Mucosa of descending colon (tissue), 3 donors: ENCODE measurements at regions not wholly inside any gene's neighbourhood (a gene's known extent, or its start where the extent isn't known, plus 50 kb on each side); places are given as distances from the start of the nearest gene placed in this dataset.

Source experiments
- ATAC-seq: fragments of 200-7000 bp; cut with Tn5 transposase; one replicate; pipeline ENCODE4 v1.9.1; 2020; ENCODE audit warnings: mild to moderate bottlenecking, moderate library complexity
- DNase-seq, 3 donors: peaks; one replicate each; pipeline ENCODE4 v3.0.0-alpha.2; 2020
- H3K36me3 ChIP-seq: fragments of 200-600 bp; one replicate; pipeline ENCODE4 v1.8.0; 2021; ENCODE audit warnings: low read depth, mild to moderate bottlenecking
- H3K4me1 ChIP-seq: fragments of 200-600 bp; one replicate; pipeline ENCODE4 v1.8.0; 2021; ENCODE audit warnings: low read depth, mild to moderate bottlenecking
- H3K4me3 ChIP-seq: fragments of 200-600 bp; one replicate; pipeline ENCODE4 v1.8.0; 2021; ENCODE audit warnings: mild to moderate bottlenecking
- H3K9me3 ChIP-seq: fragments of 200-600 bp; one replicate; pipeline ENCODE4 v1.8.0; 2021; ENCODE audit warnings: mild to moderate bottlenecking
- intact Hi-C, 2 donors: fragments of 100-400 bp; cut with DNase I in 1 of 2; cut with micrococcal nuclease in 1 of 2; formaldehyde crosslinking; loops; one replicate each; pipeline versions ENCODE4 v1.11.0 to v1.11.1; 2022; cut with DNase I, micrococcal nuclease
- TF ChIP-seq, protein P1 (sequence below): fragments of 200-600 bp; IDR thresholded peaks from one replicate; pipeline ENCODE4 v1.8.0; 2022; ENCODE audit warnings: antibody characterized with exemption, mild to moderate bottlenecking
- donor health status: DM: no; HTN: no; CAD: no; lungs with moderate emphysema.
- donor health status: DM: no; HTN: no; CAD: no.
- donor health status: DM: no; HTN: yes; CAD: no.

GRCh38 chr4:138658518-138658917 is 357.1 kb upstream of the NOCT start:
- intact Hi-C loops = no loop called here
- H3K36me3 ChIP-seq = no peaks in the 10 kb centered on the region
- no peaks in the 10 kb centered on the region for H3K4me1 ChIP-seq
- TF ChIP-seq, protein P1, sequence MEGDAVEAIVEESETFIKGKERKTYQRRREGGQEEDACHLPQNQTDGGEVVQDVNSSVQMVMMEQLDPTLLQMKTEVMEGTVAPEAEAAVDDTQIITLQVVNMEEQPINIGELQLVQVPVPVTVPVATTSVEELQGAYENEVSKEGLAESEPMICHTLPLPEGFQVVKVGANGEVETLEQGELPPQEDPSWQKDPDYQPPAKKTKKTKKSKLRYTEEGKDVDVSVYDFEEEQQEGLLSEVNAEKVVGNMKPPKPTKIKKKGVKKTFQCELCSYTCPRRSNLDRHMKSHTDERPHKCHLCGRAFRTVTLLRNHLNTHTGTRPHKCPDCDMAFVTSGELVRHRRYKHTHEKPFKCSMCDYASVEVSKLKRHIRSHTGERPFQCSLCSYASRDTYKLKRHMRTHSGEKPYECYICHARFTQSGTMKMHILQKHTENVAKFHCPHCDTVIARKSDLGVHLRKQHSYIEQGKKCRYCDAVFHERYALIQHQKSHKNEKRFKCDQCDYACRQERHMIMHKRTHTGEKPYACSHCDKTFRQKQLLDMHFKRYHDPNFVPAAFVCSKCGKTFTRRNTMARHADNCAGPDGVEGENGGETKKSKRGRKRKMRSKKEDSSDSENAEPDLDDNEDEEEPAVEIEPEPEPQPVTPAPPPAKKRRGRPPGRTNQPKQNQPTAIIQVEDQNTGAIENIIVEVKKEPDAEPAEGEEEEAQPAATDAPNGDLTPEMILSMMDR = no peak
- ATAC-seq = no peak
- H3K4me3 ChIP-seq = no peak overlapping the region
- no peak for DNase-seq
- H3K9me3 ChIP-seq = no peaks in the 10 kb centered on the region

DNA sequence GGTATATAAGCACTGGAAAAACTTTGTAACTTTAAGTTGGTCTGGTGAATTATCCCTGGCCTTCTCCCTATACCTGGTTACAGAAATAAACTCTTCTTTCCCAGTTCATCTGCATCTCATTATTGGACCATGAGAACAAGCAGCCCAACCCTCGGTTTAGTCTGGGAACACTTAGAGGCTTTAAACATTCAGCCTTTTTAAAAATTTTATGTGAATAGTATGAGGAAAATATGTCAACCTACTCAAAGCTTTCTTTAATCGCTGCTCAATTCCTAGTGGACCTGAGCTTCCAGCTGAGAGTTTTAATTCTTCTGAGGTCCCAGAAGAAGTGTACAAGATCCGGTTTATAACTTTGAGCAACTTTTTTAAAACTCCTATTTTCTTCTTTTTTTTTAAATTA is 358.6 kb upstream of the NOCT start:
- Histone ChIP-seq H3K4me3 (no peak overlapping the region), H3K36me3 (no peaks in the 10 kb centered on the region), H3K4me1 (no peaks in the 10 kb centered on the region), H3K9me3 (no peaks in the 10 kb centered on the region)
- DNase-seq (no peak), ATAC-seq (no peak)
- TF ChIP-seq, protein P1 = no peak
- intact Hi-C loops = no loop called here

DNA sequence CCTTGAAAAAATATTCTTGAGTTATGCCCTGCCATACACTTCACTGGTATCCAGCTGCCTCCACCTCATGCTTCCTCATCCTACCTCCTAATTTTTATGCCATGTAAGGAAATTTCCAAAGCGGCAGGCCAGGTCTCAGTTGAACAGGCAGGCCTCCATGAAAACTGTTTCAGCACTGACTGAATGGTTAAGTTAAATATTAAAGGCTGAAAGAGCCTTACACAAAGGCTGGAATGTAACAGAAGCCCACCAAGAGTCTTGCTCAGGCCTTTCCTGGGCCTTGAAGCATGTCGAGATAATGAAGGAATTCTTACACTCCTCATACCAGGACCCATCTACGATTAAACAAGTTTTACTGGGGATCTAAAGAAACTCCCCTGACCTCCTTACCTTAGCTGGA is 359.6 kb upstream of the NOCT start:
- no peaks in the 10 kb centered on the region for H3K36me3 ChIP-seq
- no peak overlapping the region for H3K4me3 ChIP-seq
- intact Hi-C loops = no loop called here
- TF ChIP-seq, protein P1 = no peak
- DNase-seq (no peak), ATAC-seq (no peak)
- H3K4me1 ChIP-seq = no peaks in the 10 kb centered on the region
- H3K9me3 ChIP-seq = no peaks in the 10 kb centered on the region

DNA sequence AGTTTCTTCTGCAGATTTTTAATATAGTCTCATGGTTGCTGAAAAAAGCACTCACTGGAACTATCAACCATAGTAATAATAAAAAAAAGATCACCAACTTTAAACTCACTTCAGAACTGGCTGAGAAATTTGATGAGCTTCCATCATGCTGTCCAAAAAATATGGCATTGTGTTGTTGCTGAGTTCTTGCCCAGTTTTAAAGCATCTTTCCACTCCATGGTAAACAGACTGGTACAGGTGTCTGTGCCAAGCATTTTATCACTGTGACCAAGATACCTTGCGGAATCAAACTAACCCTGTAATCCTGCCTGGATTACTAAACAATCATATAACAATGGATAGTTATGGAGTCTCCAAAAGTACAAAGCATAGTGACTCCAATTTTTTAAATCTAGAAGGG is 360.3 kb upstream of the NOCT start:
- intact Hi-C loops = no loop called here
- TF ChIP-seq, protein P1 = no peak
- ATAC-seq (no peak), DNase-seq (no peak)
- no peak overlapping the region for H3K4me3 ChIP-seq
- no peaks in the 10 kb centered on the region for H3K9me3 ChIP-seq
- no peaks in the 10 kb centered on the region for H3K4me1 ChIP-seq
- H3K36me3 ChIP-seq = no peaks in the 10 kb centered on the region

- no peaks in the 10 kb centered on the region for H3K9me3 ChIP-seq
- no peak for ATAC-seq
These were observed 364.6 kb upstream of the NOCT start for GRCh38 chr4:138650929-138651448.

More at GRCh38 chr4:138650929-138651448, 364.6 kb upstream of the NOCT start:
- intact Hi-C loops = no loop called here
- no peak overlapping the region for H3K4me3 ChIP-seq
- H3K4me1 ChIP-seq = no peaks in the 10 kb centered on the region
- H3K36me3 ChIP-seq = no peaks in the 10 kb centered on the region
- no peak for DNase-seq
- TF ChIP-seq, protein P1 = no peak
